Superior temporal gyrus (tissue), 1 donor: ENCODE measurements at regions not wholly inside any gene's neighbourhood (a gene's known extent, or its start where the extent isn't known, plus 50 kb on each side); places are given as distances from the start of the nearest gene placed in this dataset.

Source experiments
- DNase-seq: peaks from one replicate; pipeline ENCODE4 v3.0.0-alpha.2; 2016; ENCODE audit errors: extremely low spot score

GRCh38 chr12:91404441-91404840 is 221.8 kb upstream of the DCN start:
- no peak for DNase-seq

- no peak for DNase-seq
Measured at GRCh38 chr12:91401190-91401589, 218.6 kb upstream of the DCN start.

GRCh38 chr12:91400271-91400670 is 217.7 kb upstream of the DCN start:
- no peak for DNase-seq

- DNase-seq = no peak
Measured at GRCh38 chr12:91397866-91398532, 215.4 kb upstream of the DCN start.

GRCh38 chr12:91396293-91396692 is 213.7 kb upstream of the DCN start:
- DNase-seq = no peak

GRCh38 chr12:91395628-91396135 is 213.1 kb upstream of the DCN start:
- DNase-seq = no peak

GRCh38 chr12:91394903-91395302 is 212.3 kb upstream of the DCN start:
- no peak for DNase-seq

- DNase-seq = no peak
Measured at GRCh38 chr12:91388573-91388972, 206.0 kb upstream of the DCN start.

GRCh38 chr12:91387461-91388134 is 205.0 kb upstream of the DCN start:
- DNase-seq = no peak

- no peak for DNase-seq
Measured at GRCh38 chr12:91384806-91385205, 202.2 kb upstream of the DCN start.

GRCh38 chr12:91384366-91384765 is 201.7 kb upstream of the DCN start:
- no peak for DNase-seq

GRCh38 chr12:91383099-91383498 is 200.5 kb upstream of the DCN start:
- DNase-seq = no peak

GRCh38 chr12:91382081-91382543 is 199.5 kb upstream of the DCN start:
- DNase-seq = peak; percentile 99

- peak; percentile 99 for DNase-seq
Measured at GRCh38 chr12:91381309-91381804, 198.7 kb upstream of the DCN start.

- DNase-seq = peak; percentile 68
Measured at GRCh38 chr12:91380631-91381030, 198.0 kb upstream of the DCN start.

GRCh38 chr12:91379051-91379775 is 196.6 kb upstream of the DCN start:
- DNase-seq = peak; percentile 58

- DNase-seq = no peak
Measured at GRCh38 chr12:91377436-91377835, 194.8 kb upstream of the DCN start.

GRCh38 chr12:91373086-91373485 is 190.5 kb upstream of the DCN start:
- no peak for DNase-seq

GRCh38 chr12:91370086-91370868 is 187.7 kb upstream of the DCN start:
- no peak for DNase-seq

- no peak for DNase-seq
Measured at GRCh38 chr12:91368613-91369012, 186.0 kb upstream of the DCN start.

GRCh38 chr12:91367234-91367849 is 184.7 kb upstream of the DCN start:
- peak; percentile 30 for DNase-seq
